ENCODE measurements at regions not wholly inside any gene's neighbourhood (a gene's known extent, or its start where the extent isn't known, plus 50 kb on each side); places are given as distances from the start of the nearest gene placed in this dataset.

- TF ChIP-seq CTCF (IDR thresholded peaks at IDR 0.05; ENCODE audit: insufficient read depth, low read length) (no peak), POLR2AphosphoS5 (IDR thresholded peaks at IDR 0.05; ENCODE audit: low read depth) (no peak), GABPA (IDR thresholded peaks at IDR 0.05; ENCODE audit: low read depth) (no peak), REST (IDR thresholded peaks at IDR 0.05; ENCODE audit: insufficient replicate concordance, low read depth) (no peak)
These were observed 60.6 kb upstream of the ASIP start for GRCh38 chr20:34180460-34181120.
